Activated CD4-positive, alpha-beta T cell treated with anti-CD3 and anti-CD28 coated beads, Interleukin-10, Interleukin-2, amounts not matched to agents 100 ng/mL and 50 ng/mL, durations not matched to agents 16 hours and 8 hours (primary cell): ENCODE measurements at regions not wholly inside any gene's neighbourhood (a gene's known extent, or its start where the extent isn't known, plus 50 kb on each side); places are given as distances from the start of the nearest gene placed in this dataset.
A peak's percentile ranks its signal among the peaks of the same experiment; 100 is the strongest.

Source experiments
- DNase-seq: peaks from one replicate; pipeline ENCODE4 v3.0.0-alpha.2; 2020

GRCh38 chr12:58140395-58140794, 199.0 kb downstream of the ATP23 start:
- DNase-seq: no peak

- DNase-seq: no peak
Measured at GRCh38 chr12:58142991-58143390, 201.6 kb downstream of the ATP23 start.

GRCh38 chr12:58143498-58143995, 202.2 kb downstream of the ATP23 start:
- DNase-seq: no peak

- no peak for DNase-seq
Measured at GRCh38 chr12:58148405-58148804, 207.0 kb downstream of the ATP23 start.

- DNase-seq: no peak
Measured at GRCh38 chr12:58148976-58149375, 207.6 kb downstream of the ATP23 start.

GRCh38 chr12:58154359-58154758, 213.0 kb downstream of the ATP23 start:
- no peak for DNase-seq

- no peak for DNase-seq
Measured at GRCh38 chr12:58156697-58157096, 215.3 kb downstream of the ATP23 start.

GRCh38 chr12:58159941-58160340, 218.6 kb downstream of the ATP23 start:
- no peak for DNase-seq

GRCh38 chr12:58161773-58162172, 220.4 kb downstream of the ATP23 start:
- no peak for DNase-seq

GRCh38 chr12:58163021-58163420, 221.7 kb downstream of the ATP23 start:
- DNase-seq: no peak

GRCh38 chr12:58166643-58167042, 225.3 kb downstream of the ATP23 start:
- no peak for DNase-seq

- no peak for DNase-seq
Measured at GRCh38 chr12:58167622-58168021, 226.3 kb downstream of the ATP23 start.

GRCh38 chr12:58169826-58170225, 228.5 kb downstream of the ATP23 start:
- DNase-seq: no peak

GRCh38 chr12:58171914-58172313, 230.5 kb downstream of the ATP23 start:
- DNase-seq: no peak

GRCh38 chr12:58172433-58173073, 231.2 kb downstream of the ATP23 start:
- DNase-seq: no peak

GRCh38 chr12:58174316-58174715, 232.9 kb downstream of the ATP23 start:
- no peak for DNase-seq

GRCh38 chr12:58176296-58176869, 235.0 kb downstream of the ATP23 start:
- DNase-seq: peak; percentile 33

- DNase-seq: no peak
Measured at GRCh38 chr12:58177366-58177765, 236.0 kb downstream of the ATP23 start.

- DNase-seq: no peak
Measured at GRCh38 chr12:58184212-58184611, 242.8 kb downstream of the ATP23 start.

GRCh38 chr12:58186401-58186800, 245.0 kb downstream of the ATP23 start:
- DNase-seq: no peak

- no peak for DNase-seq
Measured at GRCh38 chr12:58186914-58187313, 245.5 kb downstream of the ATP23 start.

- DNase-seq: no peak
Measured at GRCh38 chr12:58189030-58189429, 247.7 kb downstream of the ATP23 start.

- DNase-seq: no peak
Measured at GRCh38 chr12:58189893-58190292, 248.5 kb downstream of the ATP23 start.

- no peak for DNase-seq
Measured at GRCh38 chr12:58190618-58191017, 249.3 kb downstream of the ATP23 start.

- DNase-seq: no peak
Measured at GRCh38 chr12:58196971-58197370, 255.6 kb downstream of the ATP23 start.
